Endometrium (tissue), 2 donors: ENCODE measurements at regions not wholly inside any gene's neighbourhood (a gene's known extent, or its start where the extent isn't known, plus 50 kb on each side); places are given as distances from the start of the nearest gene placed in this dataset.
"Not testable (repeated sequence)": the region's sequence is repeated elsewhere in the genome, so short reads cannot be mapped to it uniquely, and the experiment has no call there.

Source experiments
- FAIRE-seq: peaks from 2 replicates; lab custom pipeline; 2012; peaks lifted over from hg19 to GRCh38; lab: Jason Lieb, UNC
- donor health status: control.
- donor health status: control.

GRCh38 chr5:67757771-67758170, 457.8 kb upstream of the PIK3R1 start:
- FAIRE-seq = not testable (repeated sequence)

GRCh38 chr5:67752357-67752708, 463.2 kb upstream of the PIK3R1 start:
- no peak for FAIRE-seq

GRCh38 chr5:67748165-67748690, 467.3 kb upstream of the PIK3R1 start:
- FAIRE-seq = no peak

GRCh38 chr5:67747096-67747495, 468.5 kb upstream of the PIK3R1 start:
- FAIRE-seq = no peak

GRCh38 chr5:67746608-67747007, 468.9 kb upstream of the PIK3R1 start:
- FAIRE-seq = not testable (repeated sequence)

GRCh38 chr5:67746103-67746502, 469.5 kb upstream of the PIK3R1 start:
- no peak for FAIRE-seq

GRCh38 chr5:67732921-67733320, 482.6 kb upstream of the PIK3R1 start:
- FAIRE-seq = no peak

- FAIRE-seq = no peak
Observed at GRCh38 chr5:67732471-67732870, 483.1 kb upstream of the PIK3R1 start.

- FAIRE-seq = no peak
Observed at GRCh38 chr5:67731886-67732285, 483.7 kb upstream of the PIK3R1 start.

- no peak for FAIRE-seq
Observed at GRCh38 chr5:67730917-67731474, 484.6 kb upstream of the PIK3R1 start.

GRCh38 chr5:67728326-67728890, 487.1 kb upstream of the PIK3R1 start:
- FAIRE-seq = no peak

GRCh38 chr5:67725604-67726003, 490.0 kb upstream of the PIK3R1 start:
- FAIRE-seq = no peak

- peak; percentile 33 for FAIRE-seq
Observed at GRCh38 chr5:67724412-67725135, 491.0 kb upstream of the PIK3R1 start.

- no peak for FAIRE-seq
Observed at GRCh38 chr5:67723873-67724272, 491.7 kb upstream of the PIK3R1 start.

GRCh38 chr5:67722582-67722981, 493.0 kb upstream of the PIK3R1 start:
- FAIRE-seq = not testable (repeated sequence)

- no peak for FAIRE-seq
Observed at GRCh38 chr5:67720162-67720772, 495.3 kb upstream of the PIK3R1 start.

GRCh38 chr5:67702008-67702407, 505.4 kb upstream of the CD180 start:
- no peak for FAIRE-seq

GRCh38 chr5:67699560-67699959, 503.0 kb upstream of the CD180 start:
- FAIRE-seq = no peak

- FAIRE-seq = no peak
Observed at GRCh38 chr5:67696446-67696845, 499.8 kb upstream of the CD180 start.

GRCh38 chr5:67695369-67695768, 498.8 kb upstream of the CD180 start:
- no peak for FAIRE-seq

GRCh38 chr5:67694810-67695191, 498.2 kb upstream of the CD180 start:
- no peak for FAIRE-seq

- FAIRE-seq = no peak
Observed at GRCh38 chr5:67693956-67694809, 497.6 kb upstream of the CD180 start.
